Panc1 (cell line): ENCODE measurements at regions not wholly inside any gene's neighbourhood (a gene's known extent, or its start where the extent isn't known, plus 50 kb on each side); places are given as distances from the start of the nearest gene placed in this dataset.

Experiments
- ATAC-seq: fragments of 200-7000 bp; cut with Tn5 transposase; 2 replicates; pipeline ENCODE4 v1.9.1; 2020; ENCODE audit warnings: mild to moderate bottlenecking, moderate library complexity
- BruUV-seq: library from RNA; stranded (reverse); fragments of 400-500 nt; replicated peaks from 2 replicates; lab custom pipeline; 2021; lab: Mats Ljungman, UMichigan
- CTCF ChIA-PET: fragments of 300-600 bp; sonication (Branson Sonifier 250); formaldehyde crosslinking; loops from one replicate; lab custom pipeline; 2022; ENCODE audit warnings: antibody characterized with exemption; lab: Charles Lee
- POLR2A ChIA-PET: fragments of 300-600 bp; sonication (Branson Sonifier 250); formaldehyde crosslinking; loops from one replicate; lab custom pipeline; 2022; ENCODE audit warnings: antibody characterized with exemption; lab: Charles Lee
- DNase-seq: peaks from one replicate; pipeline ENCODE4 v3.0.0-alpha.2; 2010; ENCODE audit warnings: low read depth, low spot score
- H3K27ac ChIP-seq: 2 replicates; pipeline ENCODE4 v1.5.1; 2011; ENCODE audit warnings: mild to moderate bottlenecking, low read length, inconsistent platforms
- H3K27me3 ChIP-seq: fragments of 200-500 bp; sonication (Bioruptor generic); 2 replicates; pipeline ENCODE4 v1.6.0; 2014; ENCODE audit warnings: low read length, inconsistent platforms; ENCODE audit not compliant: control insufficient read depth, insufficient read depth
- H3K36me3 ChIP-seq: fragments of 200-500 bp; sonication (Bioruptor generic); 2 replicates; pipeline ENCODE4 v1.5.1; 2014; ENCODE audit warnings: inconsistent platforms, mild to moderate bottlenecking, low read length, moderate library complexity; ENCODE audit not compliant: control insufficient read depth, insufficient read depth
- H3K4me1 ChIP-seq: 2 replicates; pipeline ENCODE4 v1.5.1; 2011; ENCODE audit warnings: inconsistent platforms, mild to moderate bottlenecking, low read length, moderate library complexity; ENCODE audit not compliant: control insufficient read depth, insufficient read depth
- H3K4me3 ChIP-seq, 2 experiments: 2 replicates each; pipeline ENCODE4 v1.5.1; 2011 to 2012; ENCODE audit warnings: low read depth in 2 of 2, low read length in 2 of 2, mild to moderate bottlenecking in 2 of 2, inconsistent platforms in 1 of 2, moderate library complexity in 1 of 2
- H3K9me3 ChIP-seq: fragments of 200-500 bp; sonication (Bioruptor generic); 2 replicates; pipeline ENCODE4 v1.5.1; 2014; ENCODE audit warnings: low read depth, mild to moderate bottlenecking, inconsistent platforms, low read length, moderate library complexity; ENCODE audit not compliant: control insufficient read depth, insufficient read depth
- POLR2AphosphoS5 ChIP-seq: IDR thresholded peaks from 2 replicates; pipeline ENCODE4 v1.6.1; 2012; ENCODE audit warnings: mild to moderate bottlenecking, low read depth, low read length, moderate library complexity
- SIN3A ChIP-seq: IDR thresholded peaks from 2 replicates; pipeline ENCODE4 v1.6.1; 2012; ENCODE audit warnings: low read depth, mild to moderate bottlenecking, low read length, moderate library complexity, borderline replicate concordance; ENCODE audit not compliant: insufficient read depth
- TCF7L2 ChIP-seq: IDR thresholded peaks from 2 replicates; pipeline ENCODE4 v1.6.1; 2011; ENCODE audit warnings: mild to moderate bottlenecking, low read depth, low read length, inconsistent platforms
- in situ Hi-C: cut with HindIII; loops from 2 replicates; pipeline ENCODE4 v1.10.0; 2016; ENCODE audit warnings: low sequenced_read_pairs, low pct_unique_long_range_greater_than_20kb
- intact Hi-C: fragments of 100-400 bp; cut with micrococcal nuclease; formaldehyde crosslinking; loops from one replicate; pipeline ENCODE4 v1.10.0; 2022; ENCODE audit not compliant: unreplicated experiment
- TF ChIP-seq, protein P1 (sequence below): fragments of 450-650 bp; IDR thresholded peaks from 2 replicates; pipeline ENCODE4 v1.5.1; 2017; ENCODE audit warnings: mild to moderate bottlenecking
- TF ChIP-seq, protein P2 (sequence below), 2 experiments: IDR thresholded peaks; 2 replicates each; pipeline ENCODE4 v1.6.1; 2011 to 2012; ENCODE audit warnings: low read depth in 2 of 2, control low read depth in 1 of 2, low read length in 1 of 2, mild to moderate bottlenecking in 1 of 2, moderate library complexity in 1 of 2; ENCODE audit not compliant: insufficient read depth in 1 of 2

DNA sequence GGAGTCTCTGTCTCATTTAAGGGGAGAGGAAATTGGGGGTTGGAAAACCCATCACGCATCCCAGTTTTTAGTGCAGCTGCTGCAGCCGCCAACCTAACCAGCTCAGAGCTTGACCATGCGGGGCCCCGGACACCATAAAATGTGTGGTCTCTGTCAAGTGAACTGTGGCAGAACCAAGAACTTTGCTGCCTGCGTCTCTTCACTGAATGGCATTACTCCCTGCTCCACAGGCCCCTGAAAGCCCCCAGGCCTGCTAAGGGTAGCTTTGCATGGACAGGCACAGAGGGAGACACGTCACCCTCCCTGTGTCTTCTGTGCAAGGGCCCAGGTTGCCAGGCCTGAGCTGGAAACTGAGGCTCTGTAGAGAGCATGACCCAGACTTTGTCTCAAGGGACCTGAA lies 144.6 kb upstream of the GPR26 start:
- intact Hi-C loops = no loop called here
- Histone ChIP-seq H3K36me3 (no peaks in the 10 kb centered on the region), H3K27ac (no peak overlapping the region), H3K4me1 (no peaks in the 10 kb centered on the region), H3K27me3 (peaks cover 7% of the 10 kb centered on the region; the same call in 1 of the 2 replicates), H3K4me3 (no peak overlapping the region), H3K9me3 (no peaks in the 10 kb centered on the region)
- no TSS peak for BruUV-seq
- ChIA-PET POLR2A (no interaction called here), CTCF (no interaction called here)
- DNase-seq (no peak), ATAC-seq (no peak)
- in situ Hi-C loops = no loop called here
- TF ChIP-seq, protein P1, sequence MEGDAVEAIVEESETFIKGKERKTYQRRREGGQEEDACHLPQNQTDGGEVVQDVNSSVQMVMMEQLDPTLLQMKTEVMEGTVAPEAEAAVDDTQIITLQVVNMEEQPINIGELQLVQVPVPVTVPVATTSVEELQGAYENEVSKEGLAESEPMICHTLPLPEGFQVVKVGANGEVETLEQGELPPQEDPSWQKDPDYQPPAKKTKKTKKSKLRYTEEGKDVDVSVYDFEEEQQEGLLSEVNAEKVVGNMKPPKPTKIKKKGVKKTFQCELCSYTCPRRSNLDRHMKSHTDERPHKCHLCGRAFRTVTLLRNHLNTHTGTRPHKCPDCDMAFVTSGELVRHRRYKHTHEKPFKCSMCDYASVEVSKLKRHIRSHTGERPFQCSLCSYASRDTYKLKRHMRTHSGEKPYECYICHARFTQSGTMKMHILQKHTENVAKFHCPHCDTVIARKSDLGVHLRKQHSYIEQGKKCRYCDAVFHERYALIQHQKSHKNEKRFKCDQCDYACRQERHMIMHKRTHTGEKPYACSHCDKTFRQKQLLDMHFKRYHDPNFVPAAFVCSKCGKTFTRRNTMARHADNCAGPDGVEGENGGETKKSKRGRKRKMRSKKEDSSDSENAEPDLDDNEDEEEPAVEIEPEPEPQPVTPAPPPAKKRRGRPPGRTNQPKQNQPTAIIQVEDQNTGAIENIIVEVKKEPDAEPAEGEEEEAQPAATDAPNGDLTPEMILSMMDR = no peak
- no peak for TF ChIP-seq TCF7L2
- TF ChIP-seq, protein P2, sequence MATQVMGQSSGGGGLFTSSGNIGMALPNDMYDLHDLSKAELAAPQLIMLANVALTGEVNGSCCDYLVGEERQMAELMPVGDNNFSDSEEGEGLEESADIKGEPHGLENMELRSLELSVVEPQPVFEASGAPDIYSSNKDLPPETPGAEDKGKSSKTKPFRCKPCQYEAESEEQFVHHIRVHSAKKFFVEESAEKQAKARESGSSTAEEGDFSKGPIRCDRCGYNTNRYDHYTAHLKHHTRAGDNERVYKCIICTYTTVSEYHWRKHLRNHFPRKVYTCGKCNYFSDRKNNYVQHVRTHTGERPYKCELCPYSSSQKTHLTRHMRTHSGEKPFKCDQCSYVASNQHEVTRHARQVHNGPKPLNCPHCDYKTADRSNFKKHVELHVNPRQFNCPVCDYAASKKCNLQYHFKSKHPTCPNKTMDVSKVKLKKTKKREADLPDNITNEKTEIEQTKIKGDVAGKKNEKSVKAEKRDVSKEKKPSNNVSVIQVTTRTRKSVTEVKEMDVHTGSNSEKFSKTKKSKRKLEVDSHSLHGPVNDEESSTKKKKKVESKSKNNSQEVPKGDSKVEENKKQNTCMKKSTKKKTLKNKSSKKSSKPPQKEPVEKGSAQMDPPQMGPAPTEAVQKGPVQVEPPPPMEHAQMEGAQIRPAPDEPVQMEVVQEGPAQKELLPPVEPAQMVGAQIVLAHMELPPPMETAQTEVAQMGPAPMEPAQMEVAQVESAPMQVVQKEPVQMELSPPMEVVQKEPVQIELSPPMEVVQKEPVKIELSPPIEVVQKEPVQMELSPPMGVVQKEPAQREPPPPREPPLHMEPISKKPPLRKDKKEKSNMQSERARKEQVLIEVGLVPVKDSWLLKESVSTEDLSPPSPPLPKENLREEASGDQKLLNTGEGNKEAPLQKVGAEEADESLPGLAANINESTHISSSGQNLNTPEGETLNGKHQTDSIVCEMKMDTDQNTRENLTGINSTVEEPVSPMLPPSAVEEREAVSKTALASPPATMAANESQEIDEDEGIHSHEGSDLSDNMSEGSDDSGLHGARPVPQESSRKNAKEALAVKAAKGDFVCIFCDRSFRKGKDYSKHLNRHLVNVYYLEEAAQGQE (IDR thresholded peaks at IDR 0.05; ENCODE audit: insufficient read depth in 1 of 2, low read depth in 2 of 2, low read length in 1 of 2) = no peak
- no peak for TF ChIP-seq SIN3A
- no peak for TF ChIP-seq POLR2AphosphoS5

DNA sequence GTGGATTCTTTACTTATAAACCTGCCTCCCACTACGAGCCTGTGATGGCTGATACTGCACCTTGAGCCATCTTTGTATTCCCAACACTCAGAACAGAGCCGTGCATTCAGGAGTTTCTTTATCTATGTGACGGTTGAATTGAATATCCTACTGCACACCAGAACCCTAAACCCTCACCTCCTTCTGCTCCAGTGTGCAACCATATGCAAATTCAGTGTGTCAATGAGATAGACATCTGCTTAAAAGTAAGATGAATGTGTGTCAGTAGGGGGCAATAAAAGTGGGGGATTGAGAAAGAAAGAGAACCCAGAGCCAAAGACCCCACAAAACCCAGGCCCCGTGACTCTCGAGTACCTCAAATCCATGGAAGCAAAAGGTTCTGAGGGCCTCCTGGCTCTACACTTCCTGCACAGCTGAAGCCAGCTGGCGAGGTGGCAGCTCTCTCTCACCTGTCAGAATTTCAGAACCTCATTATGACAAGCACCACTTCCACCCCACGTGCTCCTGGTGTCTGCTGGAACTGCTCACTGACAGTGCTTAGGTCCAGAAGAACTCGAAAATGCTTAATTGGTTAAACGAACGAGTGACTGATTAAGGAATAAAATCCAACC lies 143.3 kb upstream of the GPR26 start:
- TF ChIP-seq, protein P2 (IDR thresholded peaks at IDR 0.05; ENCODE audit: insufficient read depth in 1 of 2, low read depth in 2 of 2, low read length in 1 of 2) = no peak
- TF ChIP-seq, protein P1 = no peak
- TF ChIP-seq POLR2AphosphoS5 (no peak), TCF7L2 (no peak), SIN3A (no peak)
- H3K4me1 ChIP-seq = no peaks in the 10 kb centered on the region
- DNase-seq (no peak), ATAC-seq (no peak)
- BruUV-seq = no TSS peak
- H3K4me3 ChIP-seq = no peak overlapping the region
- POLR2A ChIA-PET = no interaction called here
- H3K27me3 ChIP-seq = peaks cover 4% of the 10 kb centered on the region; the same call in 1 of the 2 replicates
- H3K9me3 ChIP-seq = no peaks in the 10 kb centered on the region
- CTCF ChIA-PET = no interaction called here
- in situ Hi-C loops = no loop called here
- no peaks in the 10 kb centered on the region for H3K36me3 ChIP-seq
- intact Hi-C loops = no loop called here
- H3K27ac ChIP-seq = no peak overlapping the region
